Fibroblast of lung (primary cell): ENCODE measurements at regions not wholly inside any gene's neighbourhood (a gene's known extent, or its start where the extent isn't known, plus 50 kb on each side); places are given as distances from the start of the nearest gene placed in this dataset.

Experiments
- EZH2 ChIP-seq: IDR thresholded peaks from 2 replicates; pipeline ENCODE4 v1.5.1; 2012; ENCODE audit warnings: low read length, control low read depth, mild to moderate bottlenecking; ENCODE audit errors: missing control alignments
- TF ChIP-seq, protein P1 (sequence below), 2 donors: IDR thresholded peaks in 1 of 2; conservative IDR thresholded peaks in 1 of 2; 1 replicate in 1 of 2; 2 replicates in 1 of 2; pipeline ENCODE4 v1.5.1; 2011 to 2012; ENCODE audit warnings: low read length in 2 of 2, control low read depth in 1 of 2, inconsistent platforms in 1 of 2, low read depth in 1 of 2, mild to moderate bottlenecking in 1 of 2

DNA sequence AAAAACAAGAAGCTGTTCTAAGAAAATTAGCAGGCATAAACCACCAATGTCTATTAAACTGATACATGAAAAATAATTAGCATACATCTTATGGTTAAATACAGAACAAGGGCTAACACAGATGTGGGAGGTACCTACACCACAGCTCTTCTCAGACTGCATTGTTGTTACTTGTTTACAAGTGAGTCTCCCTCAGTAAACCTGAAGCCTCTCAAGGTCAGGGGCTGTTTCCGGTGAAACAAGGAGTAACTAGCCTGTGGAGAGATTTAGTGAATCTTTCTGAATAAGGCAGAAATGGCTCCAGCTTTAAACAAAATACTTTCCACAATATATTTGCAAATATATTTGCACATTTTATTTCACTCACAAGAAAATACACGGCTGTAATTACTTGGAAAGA, 244.0 kb downstream of the FIGN start:
- TF ChIP-seq, protein P1, sequence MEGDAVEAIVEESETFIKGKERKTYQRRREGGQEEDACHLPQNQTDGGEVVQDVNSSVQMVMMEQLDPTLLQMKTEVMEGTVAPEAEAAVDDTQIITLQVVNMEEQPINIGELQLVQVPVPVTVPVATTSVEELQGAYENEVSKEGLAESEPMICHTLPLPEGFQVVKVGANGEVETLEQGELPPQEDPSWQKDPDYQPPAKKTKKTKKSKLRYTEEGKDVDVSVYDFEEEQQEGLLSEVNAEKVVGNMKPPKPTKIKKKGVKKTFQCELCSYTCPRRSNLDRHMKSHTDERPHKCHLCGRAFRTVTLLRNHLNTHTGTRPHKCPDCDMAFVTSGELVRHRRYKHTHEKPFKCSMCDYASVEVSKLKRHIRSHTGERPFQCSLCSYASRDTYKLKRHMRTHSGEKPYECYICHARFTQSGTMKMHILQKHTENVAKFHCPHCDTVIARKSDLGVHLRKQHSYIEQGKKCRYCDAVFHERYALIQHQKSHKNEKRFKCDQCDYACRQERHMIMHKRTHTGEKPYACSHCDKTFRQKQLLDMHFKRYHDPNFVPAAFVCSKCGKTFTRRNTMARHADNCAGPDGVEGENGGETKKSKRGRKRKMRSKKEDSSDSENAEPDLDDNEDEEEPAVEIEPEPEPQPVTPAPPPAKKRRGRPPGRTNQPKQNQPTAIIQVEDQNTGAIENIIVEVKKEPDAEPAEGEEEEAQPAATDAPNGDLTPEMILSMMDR (conservative IDR thresholded peaks at IDR 0.05 in 1 of 2, IDR thresholded peaks at IDR 0.05 in 1 of 2; ENCODE audit: low read depth in 1 of 2, low read length in 2 of 2): no peak
- TF ChIP-seq EZH2: no peak
